KMS-11 (cell line): ENCODE measurements at regions not wholly inside any gene's neighbourhood (a gene's known extent, or its start where the extent isn't known, plus 50 kb on each side); places are given as distances from the start of the nearest gene placed in this dataset.

Experiments used
- H2AFZ ChIP-seq: fragments of 200-600 bp; sonication (generic); 2 replicates; pipeline ENCODE4 v1.6.1; 2016; ENCODE audit warnings: antibody characterized with exemption, mixed run types, low read depth
- H3K27ac ChIP-seq: fragments of 200-600 bp; sonication (generic); 2 replicates; pipeline ENCODE4 v1.6.1; 2016; ENCODE audit warnings: mild to moderate bottlenecking, mixed run types
- H3K27me3 ChIP-seq: fragments of 200-600 bp; sonication (generic); 2 replicates; pipeline ENCODE4 v1.6.1; 2017; ENCODE audit warnings: mild to moderate bottlenecking, low read depth, mixed run types, moderate library complexity; ENCODE audit not compliant: insufficient read depth
- H3K36me3 ChIP-seq: fragments of 200-600 bp; sonication (generic); 2 replicates; pipeline ENCODE4 v1.6.1; 2017; ENCODE audit warnings: mild to moderate bottlenecking, mixed run types; ENCODE audit not compliant: insufficient read depth
- H3K4me1 ChIP-seq: fragments of 200-600 bp; sonication (generic); 2 replicates; pipeline ENCODE4 v1.6.1; 2016; ENCODE audit warnings: mild to moderate bottlenecking, low read depth, mixed run types; ENCODE audit not compliant: poor library complexity, severe bottlenecking
- H3K4me2 ChIP-seq: fragments of 200-600 bp; sonication (generic); 2 replicates; pipeline ENCODE4 v1.7.0; 2016; ENCODE audit warnings: mild to moderate bottlenecking, mixed run types
- H3K4me3 ChIP-seq: fragments of 200-600 bp; sonication (generic); IDR thresholded peaks from 2 replicates; pipeline ENCODE4 v1.6.1; 2017; ENCODE audit warnings: low read depth, low read length, mixed read lengths; ENCODE audit not compliant: insufficient read depth
- H3K79me2 ChIP-seq: fragments of 200-600 bp; sonication (generic); 2 replicates; pipeline ENCODE4 v1.6.1; 2016; ENCODE audit warnings: low read depth, mixed run types; ENCODE audit not compliant: insufficient read depth
- H3K9ac ChIP-seq: fragments of 200-600 bp; sonication (generic); 2 replicates; pipeline ENCODE4 v1.6.1; 2016; ENCODE audit warnings: mild to moderate bottlenecking, mixed run types
- H4K20me1 ChIP-seq: fragments of 200-600 bp; sonication (generic); 2 replicates; pipeline ENCODE4 v1.6.1; 2016; ENCODE audit warnings: mild to moderate bottlenecking, mixed run types; ENCODE audit not compliant: insufficient read depth
- CTCF ChIP-seq: fragments of 200-600 bp; sonication (generic); conservative IDR thresholded peaks from 2 replicates; pipeline ENCODE4 v1.6.1; 2017; ENCODE audit warnings: low read depth, mild to moderate bottlenecking, antibody characterized with exemption, low read length, moderate library complexity, mixed read lengths

- H3K4me3 ChIP-seq: no peak overlapping the region
- no peaks in the 10 kb centered on the region for H3K4me1 ChIP-seq
- H3K9ac ChIP-seq: no peak overlapping the region
- no peaks in the 10 kb centered on the region for H3K27me3 ChIP-seq
- H3K36me3 ChIP-seq: no peaks in the 10 kb centered on the region
- H3K4me2 ChIP-seq: no peak overlapping the region
- no peak overlapping the region for H3K27ac ChIP-seq
- TF ChIP-seq CTCF: no peak
- no peaks in the 10 kb centered on the region for H4K20me1 ChIP-seq
- no peak overlapping the region for H2AFZ ChIP-seq
- H3K79me2 ChIP-seq: no peaks in the 10 kb centered on the region
These were observed 144.0 kb upstream of the MYRIP start for GRCh38 chr3:39665441-39665840.

GRCh38 chr3:39668420-39668819 is 141.0 kb upstream of the MYRIP start:
- no peaks in the 10 kb centered on the region for H4K20me1 ChIP-seq
- peak; percentile 68 for TF ChIP-seq CTCF
- no peak overlapping the region for H2AFZ ChIP-seq
- no peak overlapping the region for H3K27ac ChIP-seq
- no peaks in the 10 kb centered on the region for H3K36me3 ChIP-seq
- no peaks in the 10 kb centered on the region for H3K79me2 ChIP-seq
- H3K4me2 ChIP-seq: no peak overlapping the region
- no peak overlapping the region for H3K4me3 ChIP-seq
- no peaks in the 10 kb centered on the region for H3K27me3 ChIP-seq
- no peaks in the 10 kb centered on the region for H3K4me1 ChIP-seq
- no peak overlapping the region for H3K9ac ChIP-seq

GRCh38 chr3:39671116-39671515 is 138.3 kb upstream of the MYRIP start:
- H3K4me1 ChIP-seq: no peaks in the 10 kb centered on the region
- H3K27me3 ChIP-seq: no peaks in the 10 kb centered on the region
- no peak overlapping the region for H3K9ac ChIP-seq
- H3K4me2 ChIP-seq: no peak overlapping the region
- no peak overlapping the region for H2AFZ ChIP-seq
- H3K79me2 ChIP-seq: no peaks in the 10 kb centered on the region
- H3K27ac ChIP-seq: no peak overlapping the region
- H4K20me1 ChIP-seq: no peaks in the 10 kb centered on the region
- H3K4me3 ChIP-seq: no peak overlapping the region
- H3K36me3 ChIP-seq: no peaks in the 10 kb centered on the region
- no peak for TF ChIP-seq CTCF

- H3K4me2 ChIP-seq: no peak overlapping the region
- no peaks in the 10 kb centered on the region for H4K20me1 ChIP-seq
- no peak overlapping the region for H3K27ac ChIP-seq
- no peak overlapping the region for H3K9ac ChIP-seq
- no peaks in the 10 kb centered on the region for H3K79me2 ChIP-seq
- no peaks in the 10 kb centered on the region for H3K27me3 ChIP-seq
- no peak for TF ChIP-seq CTCF
- no peaks in the 10 kb centered on the region for H3K4me1 ChIP-seq
- H3K36me3 ChIP-seq: no peaks in the 10 kb centered on the region
- H2AFZ ChIP-seq: no peak overlapping the region
- H3K4me3 ChIP-seq: no peak overlapping the region
These were observed 137.8 kb upstream of the MYRIP start for GRCh38 chr3:39671600-39671999.

- H3K79me2 ChIP-seq: no peaks in the 10 kb centered on the region
- H3K4me3 ChIP-seq: no peak overlapping the region
- H2AFZ ChIP-seq: no peak overlapping the region
- no peaks in the 10 kb centered on the region for H4K20me1 ChIP-seq
- no peak overlapping the region for H3K4me2 ChIP-seq
- H3K27me3 ChIP-seq: no peaks in the 10 kb centered on the region
- H3K9ac ChIP-seq: no peak overlapping the region
- TF ChIP-seq CTCF: no peak
- H3K36me3 ChIP-seq: no peaks in the 10 kb centered on the region
- H3K4me1 ChIP-seq: no peaks in the 10 kb centered on the region
- no peak overlapping the region for H3K27ac ChIP-seq
These were observed 104.0 kb upstream of the MYRIP start for GRCh38 chr3:39705351-39705900.
